ENCODE measurements at regions not wholly inside any gene's neighbourhood (a gene's known extent, or its start where the extent isn't known, plus 50 kb on each side); places are given as distances from the start of the nearest gene placed in this dataset.

DNA sequence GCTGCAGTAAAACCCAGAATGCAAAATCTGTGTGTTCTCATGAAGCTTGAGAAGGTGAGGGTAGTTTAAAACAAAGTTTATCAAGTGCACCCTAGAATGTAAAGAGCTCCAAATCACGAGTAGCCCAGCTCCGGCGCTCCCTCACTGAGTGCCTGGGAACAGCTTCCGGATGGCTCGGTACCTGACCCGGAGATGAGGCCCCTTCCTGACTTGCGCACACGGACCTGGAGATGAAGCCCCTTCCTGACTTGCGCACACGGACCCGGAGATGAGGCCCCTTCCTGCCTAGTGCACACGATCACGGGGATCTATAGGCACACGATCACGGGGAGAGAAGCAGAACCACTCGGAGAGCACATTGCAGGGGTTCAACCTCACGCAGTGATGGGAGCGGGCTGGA lies 322.1 kb upstream of the RNF32 start:
- TF ChIP-seq, protein P1, sequence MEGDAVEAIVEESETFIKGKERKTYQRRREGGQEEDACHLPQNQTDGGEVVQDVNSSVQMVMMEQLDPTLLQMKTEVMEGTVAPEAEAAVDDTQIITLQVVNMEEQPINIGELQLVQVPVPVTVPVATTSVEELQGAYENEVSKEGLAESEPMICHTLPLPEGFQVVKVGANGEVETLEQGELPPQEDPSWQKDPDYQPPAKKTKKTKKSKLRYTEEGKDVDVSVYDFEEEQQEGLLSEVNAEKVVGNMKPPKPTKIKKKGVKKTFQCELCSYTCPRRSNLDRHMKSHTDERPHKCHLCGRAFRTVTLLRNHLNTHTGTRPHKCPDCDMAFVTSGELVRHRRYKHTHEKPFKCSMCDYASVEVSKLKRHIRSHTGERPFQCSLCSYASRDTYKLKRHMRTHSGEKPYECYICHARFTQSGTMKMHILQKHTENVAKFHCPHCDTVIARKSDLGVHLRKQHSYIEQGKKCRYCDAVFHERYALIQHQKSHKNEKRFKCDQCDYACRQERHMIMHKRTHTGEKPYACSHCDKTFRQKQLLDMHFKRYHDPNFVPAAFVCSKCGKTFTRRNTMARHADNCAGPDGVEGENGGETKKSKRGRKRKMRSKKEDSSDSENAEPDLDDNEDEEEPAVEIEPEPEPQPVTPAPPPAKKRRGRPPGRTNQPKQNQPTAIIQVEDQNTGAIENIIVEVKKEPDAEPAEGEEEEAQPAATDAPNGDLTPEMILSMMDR (conservative IDR thresholded peaks at IDR 0.05 in 1 of 2, IDR thresholded peaks at IDR 0.05 in 1 of 2; ENCODE audit: extremely low read depth in 1 of 2, insufficient read depth in 1 of 2, low read depth in 1 of 2, low read length in 2 of 2), result no peak
- TF ChIP-seq EZH2 (IDR thresholded peaks at IDR 0.05; ENCODE audit: borderline replicate concordance, low read length), result no peak

Measured in mammary epithelial cell (primary cell).